IMR-90 (cell line): ENCODE measurements at regions not wholly inside any gene's neighbourhood (a gene's known extent, or its start where the extent isn't known, plus 50 kb on each side); places are given as distances from the start of the nearest gene placed in this dataset.

ENCODE experiments used
- ATAC-seq: fragments of 200-7000 bp; cut with Tn5 transposase; 2 replicates; pipeline ENCODE4 v1.9.1; 2020; ENCODE audit warnings: low read depth, mild to moderate bottlenecking, moderate library complexity
- BruUV-seq: library from RNA; stranded (reverse); fragments of 400-500 nt; replicated peaks from 2 replicates; lab custom pipeline; 2021; lab: Mats Ljungman, UMichigan
- CTCF ChIA-PET: fragments of 300-600 bp; formaldehyde crosslinking; extraction: SDS; loops from one replicate; lab custom pipeline; 2021; ENCODE audit warnings: antibody characterized with exemption; lab: Yijun Ruan, JAX
- POLR2A ChIA-PET: fragments of 300-600 bp; sonication (Branson Sonifier 250); formaldehyde crosslinking; loops from one replicate; lab custom pipeline; 2022; ENCODE audit warnings: antibody characterized with exemption; ENCODE audit not compliant: unreplicated experiment; lab: Charles Lee
- DNase-seq: peaks from one replicate; pipeline ENCODE4 v3.0.0; 2013
- H2AFZ ChIP-seq: replicated peaks from 2 replicates; pipeline ENCODE3; 2013; ENCODE audit warnings: low read length, mild to moderate bottlenecking; ENCODE audit not compliant: poor library complexity
- H2AK5ac ChIP-seq: 2 replicates; pipeline ENCODE4 v1.6.1; 2013; ENCODE audit warnings: low read depth, low read length, inconsistent platforms
- H2AK9ac ChIP-seq: replicated peaks from 2 replicates; pipeline ENCODE3; 2013; ENCODE audit warnings: mild to moderate bottlenecking, low read depth, low read length, moderate library complexity; ENCODE audit not compliant: poor library complexity
- H2BK120ac ChIP-seq: 2 replicates; pipeline ENCODE4 v1.6.1; 2013; ENCODE audit warnings: low read depth, low read length, inconsistent platforms
- H2BK15ac ChIP-seq: 3 replicates; pipeline ENCODE4 v1.6.1; 2013; ENCODE audit warnings: low read depth, low read length, inconsistent platforms
- H2BK20ac ChIP-seq: 2 replicates; pipeline ENCODE4 v1.6.1; 2013; ENCODE audit warnings: low read depth, mild to moderate bottlenecking, inconsistent platforms, low read length, moderate library complexity
- H2BK5ac ChIP-seq: 2 replicates; pipeline ENCODE4 v1.6.1; 2013; ENCODE audit warnings: mild to moderate bottlenecking, low read depth, low read length, inconsistent platforms; ENCODE audit not compliant: poor library complexity, severe bottlenecking
- H3K14ac ChIP-seq: replicated peaks from 2 replicates; pipeline ENCODE4 v1.6.1; 2013; ENCODE audit warnings: low read depth, low read length, inconsistent platforms
- H3K18ac ChIP-seq: 2 replicates; pipeline ENCODE4 v1.6.1; 2013; ENCODE audit warnings: low read depth, low read length, control low read depth
- H3K23ac ChIP-seq: 2 replicates; pipeline ENCODE4 v1.6.1; 2013; ENCODE audit warnings: low read depth, low read length, inconsistent platforms
- H3K27ac ChIP-seq: 2 replicates; pipeline ENCODE4 v1.5.1; 2013; ENCODE audit warnings: mild to moderate bottlenecking, control low read depth, low read length; ENCODE audit not compliant: insufficient read depth
- H3K27me3 ChIP-seq: 2 replicates; pipeline ENCODE4 v1.6.1; 2013; ENCODE audit warnings: low read length; ENCODE audit not compliant: control insufficient read depth, insufficient read depth
- H3K36me3 ChIP-seq: 2 replicates; pipeline ENCODE4 v1.6.1; 2013; ENCODE audit warnings: low read length, mixed read lengths; ENCODE audit not compliant: control insufficient read depth, insufficient read depth
- H3K4ac ChIP-seq: 2 replicates; pipeline ENCODE4 v1.6.1; 2013; ENCODE audit warnings: low read depth, low read length, inconsistent platforms
- H3K4me1 ChIP-seq: 2 replicates; pipeline ENCODE4 v1.6.1; 2013; ENCODE audit warnings: low read length, mixed read lengths; ENCODE audit not compliant: control insufficient read depth, insufficient read depth
- H3K4me2 ChIP-seq: 2 replicates; pipeline ENCODE4 v1.6.1; 2013; ENCODE audit warnings: low read depth, mild to moderate bottlenecking, control low read depth, low read length, moderate library complexity
- H3K4me3 ChIP-seq: 2 replicates; pipeline ENCODE4 v1.5.1; 2013; ENCODE audit warnings: low read depth, mild to moderate bottlenecking, control low read depth, low read length, moderate library complexity; ENCODE audit not compliant: insufficient read depth
- H3K56ac ChIP-seq: 2 replicates; pipeline ENCODE4 v1.6.1; 2013; ENCODE audit warnings: low read length, inconsistent platforms; ENCODE audit not compliant: insufficient read depth; ENCODE audit errors: extremely low read depth
- H3K79me1 ChIP-seq, 2 experiments: 2 replicates each; pipeline ENCODE4 v1.6.1; 2013; ENCODE audit warnings: low read length in 2 of 2, inconsistent platforms in 1 of 2, low read depth in 1 of 2
- H3K9ac ChIP-seq: 2 replicates; pipeline ENCODE4 v1.6.1; 2013; ENCODE audit warnings: low read depth, low read length, control low read depth
- H3K9me1 ChIP-seq: 2 replicates; pipeline ENCODE4 v1.6.1; 2013; ENCODE audit warnings: low read length, inconsistent platforms; ENCODE audit not compliant: insufficient read depth
- H3K9me3 ChIP-seq: 2 replicates; pipeline ENCODE4 v1.6.1; 2013; ENCODE audit warnings: low read length; ENCODE audit not compliant: control insufficient read depth, insufficient read depth
- H4K20me1 ChIP-seq: 2 replicates; pipeline ENCODE4 v1.6.1; 2013; ENCODE audit warnings: low read length, inconsistent platforms; ENCODE audit not compliant: insufficient read depth
- H4K5ac ChIP-seq: 2 replicates; pipeline ENCODE4 v1.6.1; 2013; ENCODE audit warnings: mild to moderate bottlenecking, low read depth, low read length, control low read depth
- H4K8ac ChIP-seq, 2 experiments: 2 replicates each; pipeline ENCODE4 v1.6.1; 2013; ENCODE audit warnings: low read depth in 2 of 2, low read length in 2 of 2, control low read depth in 1 of 2, inconsistent platforms in 1 of 2
- H4K91ac ChIP-seq: 2 replicates; pipeline ENCODE4 v1.6.1; 2013; ENCODE audit warnings: low read depth, low read length, inconsistent platforms; ENCODE audit not compliant: insufficient read depth
- MXI1 ChIP-seq: IDR thresholded peaks from 2 replicates; pipeline ENCODE4 v1.6.1; 2012; ENCODE audit warnings: low read depth, mild to moderate bottlenecking, low read length, moderate library complexity, borderline replicate concordance
- RCOR1 ChIP-seq: IDR thresholded peaks from 2 replicates; pipeline ENCODE4 v1.6.1; 2012; ENCODE audit warnings: mild to moderate bottlenecking, low read length, improper control_type of control experiment; ENCODE audit not compliant: insufficient replicate concordance
- USF2 ChIP-seq: fragments of 150-350 bp; IDR thresholded peaks from 2 replicates; pipeline ENCODE4 v1.6.1; 2017; ENCODE audit warnings: mild to moderate bottlenecking, antibody characterized with exemption, low read length, low read depth
- dilution Hi-C: fragments of 300-500 bp; cut with HindIII; formaldehyde crosslinking; loops from one replicate; pipeline ENCODE4 v1.14.3; 2018; ENCODE audit warnings: low sequenced_read_pairs; ENCODE audit not compliant: unreplicated experiment
- in situ Hi-C: fragments of 300-500 bp; cut with MboI; formaldehyde crosslinking; loops from 3 replicates; pipeline ENCODE4 v1.14.3; 2019; ENCODE audit warnings: low sequenced_read_pairs, inconsistent platforms, mixed read lengths
- intact Hi-C: fragments of 100-400 bp; cut with micrococcal nuclease; formaldehyde crosslinking; loops from 2 replicates; pipeline ENCODE4 v1.10.0; 2022

GRCh38 chr1:221200464-221200863 is 321.2 kb downstream of the HLX start:
- intact Hi-C loops (loop anchor here (5.0 kb wide), 1 partner anchor 208 kb away; no protein-coding TSS in a partner anchor), dilution Hi-C loops (no loop called here), in situ Hi-C loops (loop anchor here (5.0 to 10.0 kb wide), 2 partner anchors 298 to 326 kb away; partner anchors contain the start of gene HLX)
- no TSS peak for BruUV-seq
- H3K27me3 ChIP-seq = no peaks in the 10 kb centered on the region
- H3K36me3 ChIP-seq = no peaks in the 10 kb centered on the region
- no peak overlapping the region for H2AFZ ChIP-seq
- ChIA-PET CTCF (interaction anchor here (1.0 kb wide), 1 partner anchor 291 kb away, joined by 4 read pairs; no protein-coding TSS in a partner anchor), POLR2A (no interaction called here)
- no peak overlapping the region for H2BK20ac ChIP-seq
- no peak overlapping the region for H2BK120ac ChIP-seq
- H3K14ac ChIP-seq = no peak overlapping the region
- no peak overlapping the region for H2AK9ac ChIP-seq
- H3K23ac ChIP-seq = no peak overlapping the region
- no peak for DNase-seq
- no peak overlapping the region for H2BK5ac ChIP-seq
- no peak for TF ChIP-seq RCOR1
- TF ChIP-seq MXI1 = no peak
- TF ChIP-seq USF2 = no peak
- H4K20me1 ChIP-seq = no peaks in the 10 kb centered on the region
- no peaks in the 10 kb centered on the region for H3K9me1 ChIP-seq
- no peak overlapping the region for H3K27ac ChIP-seq
- H3K9me3 ChIP-seq = no peaks in the 10 kb centered on the region
- H2BK15ac ChIP-seq = no peak overlapping the region
- H3K9ac ChIP-seq = no peak overlapping the region
- no peak overlapping the region for H3K4me3 ChIP-seq
- H3K4ac ChIP-seq = no peak overlapping the region
- no peak for ATAC-seq
- no peak overlapping the region for H3K56ac ChIP-seq
- no peaks in the 10 kb centered on the region for H3K4me1 ChIP-seq
- no peak overlapping the region for H4K91ac ChIP-seq
- no peak overlapping the region for H4K5ac ChIP-seq
- no peak overlapping the region for H3K18ac ChIP-seq
- no peak overlapping the region for H4K8ac ChIP-seq
- no peak overlapping the region for H3K4me2 ChIP-seq
- H2AK5ac ChIP-seq = no peak overlapping the region
- no peaks in the 10 kb centered on the region for H3K79me1 ChIP-seq
